Suppressor macrophage (primary cell): ENCODE measurements at regions not wholly inside any gene's neighbourhood (a gene's known extent, or its start where the extent isn't known, plus 50 kb on each side); places are given as distances from the start of the nearest gene placed in this dataset.

Experiments used
- DNase-seq, 4 experiments: peaks; one replicate each; pipeline ENCODE4 v3.0.0-alpha.2; 2020 to 2022

DNA sequence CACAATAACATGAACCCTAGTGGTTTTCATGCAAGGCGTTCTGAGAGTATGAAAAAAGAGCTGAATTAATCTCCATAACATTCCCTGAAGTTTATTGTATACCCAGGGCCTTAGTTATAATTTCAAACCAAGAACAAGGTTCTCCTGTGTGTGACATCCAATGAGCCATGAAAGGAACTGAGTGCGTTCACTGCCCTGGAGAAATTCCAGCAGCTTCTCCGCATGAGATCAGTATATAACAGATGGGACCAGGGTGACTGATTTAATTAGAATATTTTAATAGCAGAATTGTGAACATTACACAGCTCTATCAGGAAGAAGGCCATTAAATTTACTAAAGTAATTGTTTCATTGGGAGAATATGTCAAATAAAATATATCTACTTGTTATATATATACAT, 1190.5 kb upstream of the SLC10A2 start:
- no peak for DNase-seq

DNA sequence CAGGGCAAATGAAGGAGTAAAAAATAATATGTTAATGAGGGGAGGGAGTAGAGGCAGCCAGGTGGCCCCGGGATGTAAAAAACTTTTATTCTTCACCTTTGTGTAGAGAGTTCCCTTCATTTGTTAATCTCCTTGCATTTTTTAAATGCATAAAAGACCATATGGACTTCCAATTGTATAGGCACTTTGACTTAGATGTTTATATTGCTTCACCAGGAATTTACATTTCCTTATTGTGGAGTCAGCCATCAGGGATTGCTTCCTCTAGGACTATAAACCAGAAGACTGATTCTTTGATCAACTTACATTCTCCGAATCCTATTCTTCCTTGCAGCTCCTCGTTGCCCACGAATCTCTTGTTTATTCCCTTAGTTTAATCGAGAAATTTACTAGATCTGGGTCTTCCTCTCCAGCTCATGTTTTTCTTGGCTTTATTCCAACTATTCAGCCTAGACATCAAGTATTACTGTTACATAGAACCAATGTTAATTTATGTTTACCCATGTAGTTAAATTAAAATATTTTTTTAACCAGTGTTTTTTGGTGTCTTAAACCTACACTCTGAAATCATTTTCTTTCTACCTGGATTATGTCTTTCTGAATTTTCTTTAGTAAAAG, 1187.0 kb upstream of the SLC10A2 start:
- no peak for DNase-seq

DNA sequence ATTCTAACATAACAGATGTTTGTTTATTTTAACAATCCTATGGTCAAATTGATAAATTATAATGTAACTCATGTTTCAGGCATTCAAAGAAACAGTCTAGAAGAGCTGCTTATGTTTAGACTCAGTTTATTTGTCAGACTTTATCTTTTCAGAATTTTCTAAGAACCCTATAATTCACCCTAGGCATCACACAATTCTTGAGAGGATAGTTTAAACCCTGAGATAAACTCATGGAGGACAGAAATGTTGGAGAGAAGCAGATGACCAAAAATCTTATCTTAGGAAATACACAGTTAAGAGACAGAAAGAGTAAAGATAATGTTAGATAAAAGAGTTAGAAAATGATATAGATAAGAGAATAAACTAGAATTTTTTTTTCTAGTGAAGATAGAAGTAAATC, 1185.7 kb upstream of the SLC10A2 start:
- no peak for DNase-seq

- no peak for DNase-seq
Observed at GRCh38 chr13:104246955-104247354, 1180.7 kb upstream of the SLC10A2 start.

GRCh38 chr13:104206450-104207044, 1140.3 kb upstream of the SLC10A2 start:
- DNase-seq, result no peak

DNA sequence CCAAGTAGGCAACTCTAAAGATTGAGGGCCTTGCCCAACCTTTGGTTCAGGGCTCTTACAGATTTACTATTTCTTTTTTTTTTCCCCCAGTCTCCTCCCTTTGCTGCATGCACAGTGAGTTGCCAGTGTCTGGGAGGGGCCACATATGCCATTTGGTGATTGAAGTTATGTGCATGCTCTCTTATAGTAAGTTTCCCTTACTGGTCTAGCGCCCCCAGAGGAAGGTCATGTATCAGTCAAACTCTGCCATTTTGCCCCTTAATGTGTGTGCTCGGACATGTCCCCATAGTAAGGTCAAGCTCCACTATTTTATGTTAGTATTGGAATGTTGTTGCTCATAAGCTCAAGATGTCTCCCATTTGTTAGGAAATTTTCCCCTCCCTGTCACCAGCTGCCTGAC, 1138.0 kb upstream of the SLC10A2 start:
- no peak for DNase-seq

- no peak for DNase-seq
Observed at GRCh38 chr13:104198801-104199200, 1132.6 kb upstream of the SLC10A2 start.

DNA sequence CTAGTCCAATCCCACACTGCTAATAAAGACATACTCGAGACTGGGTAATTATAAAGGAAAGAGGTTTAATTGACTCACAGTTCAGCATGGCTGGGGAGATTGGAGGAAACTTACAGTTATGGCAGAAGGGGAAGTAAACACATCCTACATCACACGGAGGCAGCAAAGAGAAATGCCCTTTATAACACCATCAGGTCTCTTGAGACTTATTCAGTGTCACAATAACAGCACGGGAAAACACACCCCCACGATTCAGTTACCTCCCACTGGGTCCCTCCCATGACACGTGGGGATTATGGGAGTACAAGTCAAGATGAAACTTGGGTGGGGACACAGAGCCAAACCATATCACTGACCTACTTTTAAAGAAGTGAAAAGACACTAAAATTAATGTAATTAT, 1130.4 kb upstream of the SLC10A2 start:
- DNase-seq, result no peak

DNA sequence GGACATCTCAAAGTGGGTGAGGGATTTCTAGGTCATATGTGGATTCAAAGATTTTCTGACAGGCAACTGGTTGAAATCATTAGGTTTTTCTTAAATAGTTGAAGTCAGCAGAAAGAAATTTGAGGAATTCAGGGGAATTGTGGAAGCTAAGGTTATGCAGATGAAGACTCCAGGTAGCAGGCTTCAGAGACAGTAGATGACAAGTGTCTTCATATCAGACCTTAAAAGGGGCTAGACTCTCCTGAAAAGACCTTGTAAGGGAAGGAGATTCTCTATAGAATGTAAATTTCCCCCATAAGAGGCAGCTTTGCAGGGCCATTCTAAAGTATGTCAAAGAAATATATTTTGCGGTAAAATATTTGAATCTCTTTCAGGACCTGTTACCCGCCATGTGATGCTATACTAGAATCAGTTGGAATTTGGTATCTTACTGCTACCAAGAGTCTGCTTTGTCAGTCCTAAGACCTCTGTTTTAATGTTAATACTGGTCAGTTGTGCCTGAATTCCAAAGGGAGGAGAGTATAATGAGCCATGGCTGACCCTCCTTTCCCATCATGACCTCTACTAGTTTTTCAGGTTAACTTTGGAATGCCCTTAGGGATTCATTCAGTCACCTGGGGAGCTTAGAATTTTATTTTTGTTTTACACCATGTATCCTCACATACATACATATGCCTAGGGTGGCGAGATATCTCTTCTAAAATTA, 1115.5 kb upstream of the SLC10A2 start:
- no peak for DNase-seq

DNA sequence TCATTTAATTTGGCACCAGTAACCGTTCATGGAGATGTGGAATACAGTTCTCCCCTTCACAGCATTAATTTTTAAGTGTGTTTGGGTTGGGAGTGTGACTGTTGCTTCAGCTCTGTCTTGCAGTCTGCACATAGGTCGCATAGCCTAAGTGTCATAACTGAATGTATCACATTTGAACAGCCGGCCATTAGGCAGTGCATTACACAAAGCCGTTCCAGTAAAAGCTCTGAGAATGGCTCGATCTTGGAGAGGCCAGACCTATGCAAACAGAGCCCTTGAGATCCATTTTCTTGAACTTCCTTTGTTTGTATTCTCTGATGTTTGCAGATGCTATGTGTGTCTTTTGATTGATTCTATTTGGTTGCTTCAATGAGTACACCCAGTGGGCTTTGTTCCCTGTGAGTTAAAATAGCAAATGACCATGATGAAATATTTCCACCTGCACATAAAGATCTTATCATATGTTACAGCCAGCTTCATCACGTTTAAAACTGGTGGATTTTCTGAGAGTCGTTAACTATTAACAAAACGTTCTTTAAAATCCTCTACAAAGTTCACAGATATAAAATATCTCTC, 1104.9 kb upstream of the SLC10A2 start:
- no peak for DNase-seq

DNA sequence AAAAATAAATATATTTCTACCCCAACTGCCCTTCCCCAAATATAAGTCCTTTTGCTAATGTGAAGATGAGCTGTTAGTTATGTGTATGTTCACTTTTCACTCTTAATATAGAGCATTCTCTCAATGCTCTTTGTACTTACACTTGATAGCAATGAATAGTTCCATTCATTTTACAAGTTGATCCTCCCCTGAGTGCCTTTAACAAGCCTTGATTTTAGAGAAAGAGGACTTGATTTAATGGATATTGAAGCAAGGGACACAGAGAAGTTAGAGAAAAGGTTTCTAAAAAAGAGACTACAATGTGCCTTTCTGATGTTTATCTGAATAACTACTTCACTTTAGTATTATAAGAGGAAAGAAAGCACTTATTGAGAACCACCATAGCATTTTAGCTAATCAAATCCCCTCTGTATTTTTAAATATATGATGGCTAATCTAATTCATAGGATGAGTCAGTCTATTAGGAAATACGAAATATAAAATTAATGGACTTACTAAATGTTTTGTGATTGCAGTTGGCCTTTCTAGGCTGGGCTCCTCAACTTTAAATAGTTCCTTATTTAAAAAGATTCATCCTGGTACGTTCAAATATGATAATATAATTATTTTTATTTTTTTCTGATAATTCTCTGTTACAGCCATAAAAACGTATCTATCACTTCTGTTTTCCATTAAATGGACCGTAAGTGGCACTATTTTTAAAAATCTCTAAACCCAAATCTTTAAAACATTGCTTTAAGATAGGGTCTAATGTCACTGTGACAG, 1097.8 kb upstream of the SLC10A2 start:
- DNase-seq, result no peak

DNA sequence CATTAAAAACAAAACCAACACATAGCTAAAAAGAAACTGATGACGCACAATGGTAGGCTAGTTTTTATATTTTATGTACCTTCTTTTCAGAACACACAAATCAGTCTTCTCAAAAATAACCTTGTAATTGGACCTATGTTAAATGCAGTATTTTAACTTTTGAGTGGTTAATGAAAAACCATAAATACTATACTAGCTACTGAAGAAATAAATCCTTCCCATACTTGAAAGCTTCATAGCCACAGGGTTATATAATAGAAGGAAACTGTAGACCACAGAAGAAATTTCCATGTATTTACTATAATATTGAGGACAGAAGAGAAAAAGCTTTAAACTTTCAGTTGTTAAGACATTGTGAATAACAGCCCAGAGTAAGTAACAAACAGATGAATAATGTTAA, 1094.3 kb upstream of the SLC10A2 start:
- DNase-seq, result no peak

DNA sequence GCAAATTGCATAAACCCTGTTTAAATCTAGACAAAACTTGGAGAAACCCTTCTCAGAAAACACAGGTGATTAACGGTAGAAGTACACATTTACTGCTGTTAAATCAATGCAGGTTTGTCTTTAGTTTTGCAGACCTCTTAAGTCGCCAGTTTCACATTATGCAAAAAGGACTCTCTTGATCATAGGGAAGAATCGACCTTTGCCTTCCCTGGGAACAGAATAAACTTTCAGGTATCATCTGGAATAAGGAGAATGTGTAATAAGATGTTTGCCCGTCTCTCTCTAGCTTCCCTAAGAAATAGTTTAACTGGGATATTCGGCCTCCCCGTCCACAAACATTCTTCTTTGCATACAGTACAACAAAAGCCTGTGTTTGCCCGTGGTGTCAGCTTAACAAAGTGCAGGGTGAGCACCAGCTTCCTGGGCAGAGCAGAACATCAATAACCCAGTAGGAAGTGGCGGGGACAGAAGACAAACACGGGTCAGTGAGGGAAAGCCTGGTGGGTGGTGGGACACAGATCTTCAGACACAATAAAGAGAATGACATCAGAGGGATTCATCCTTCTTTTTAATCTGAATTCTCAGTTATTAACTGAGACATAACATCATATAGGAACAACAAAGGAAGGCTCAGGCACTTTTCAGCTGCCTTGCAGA, 1077.7 kb upstream of the SLC10A2 start:
- no peak for DNase-seq

- DNase-seq, result no peak
Observed at GRCh38 chr13:104140552-104140951, 1074.3 kb upstream of the SLC10A2 start.

DNA sequence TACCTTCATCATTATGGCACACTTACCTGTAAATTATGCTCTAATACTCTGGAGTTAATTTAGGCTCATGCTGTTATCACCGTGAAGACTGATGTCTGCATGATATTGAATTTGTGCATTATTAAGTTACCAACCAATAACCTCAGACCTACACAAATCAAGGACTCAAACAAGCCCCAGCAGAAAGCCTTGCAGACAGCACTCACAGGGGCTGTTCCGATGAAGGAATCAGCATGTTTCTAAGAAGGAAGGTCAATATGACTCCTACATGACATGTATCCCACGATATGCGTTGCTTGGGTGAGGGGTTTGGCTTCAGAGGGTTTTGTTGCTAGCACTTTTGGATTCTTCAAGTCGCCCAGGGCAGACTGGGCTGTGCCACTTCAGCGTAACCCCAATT, 1071.2 kb upstream of the SLC10A2 start:
- DNase-seq, result no peak

- DNase-seq, result no peak
Observed at GRCh38 chr13:104132849-104133248, 1066.6 kb upstream of the SLC10A2 start.

- no peak for DNase-seq
Observed at GRCh38 chr13:104114101-104114500, 1047.9 kb upstream of the SLC10A2 start.

DNA sequence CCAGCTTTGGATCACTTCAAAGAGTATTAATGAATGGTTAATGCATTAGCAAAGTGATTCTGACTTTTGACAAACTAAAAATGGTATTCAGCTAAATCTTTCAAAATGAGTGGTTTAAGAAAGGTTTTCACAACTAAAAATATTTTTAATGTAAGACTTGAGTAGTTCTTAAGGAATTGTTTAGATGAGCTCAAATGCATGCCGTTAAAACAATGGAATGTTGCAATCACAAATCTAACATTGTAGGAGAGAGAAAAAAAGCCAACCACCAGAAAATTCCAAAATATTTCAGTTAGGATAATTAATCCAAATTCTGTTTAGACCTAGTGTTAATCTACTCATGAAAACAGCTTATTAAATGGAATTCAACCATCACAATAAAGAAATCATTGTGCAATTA, 1044.8 kb upstream of the SLC10A2 start:
- DNase-seq, result no peak

- DNase-seq, result no peak
Observed at GRCh38 chr13:104106705-104107393, 1040.6 kb upstream of the SLC10A2 start.

DNA sequence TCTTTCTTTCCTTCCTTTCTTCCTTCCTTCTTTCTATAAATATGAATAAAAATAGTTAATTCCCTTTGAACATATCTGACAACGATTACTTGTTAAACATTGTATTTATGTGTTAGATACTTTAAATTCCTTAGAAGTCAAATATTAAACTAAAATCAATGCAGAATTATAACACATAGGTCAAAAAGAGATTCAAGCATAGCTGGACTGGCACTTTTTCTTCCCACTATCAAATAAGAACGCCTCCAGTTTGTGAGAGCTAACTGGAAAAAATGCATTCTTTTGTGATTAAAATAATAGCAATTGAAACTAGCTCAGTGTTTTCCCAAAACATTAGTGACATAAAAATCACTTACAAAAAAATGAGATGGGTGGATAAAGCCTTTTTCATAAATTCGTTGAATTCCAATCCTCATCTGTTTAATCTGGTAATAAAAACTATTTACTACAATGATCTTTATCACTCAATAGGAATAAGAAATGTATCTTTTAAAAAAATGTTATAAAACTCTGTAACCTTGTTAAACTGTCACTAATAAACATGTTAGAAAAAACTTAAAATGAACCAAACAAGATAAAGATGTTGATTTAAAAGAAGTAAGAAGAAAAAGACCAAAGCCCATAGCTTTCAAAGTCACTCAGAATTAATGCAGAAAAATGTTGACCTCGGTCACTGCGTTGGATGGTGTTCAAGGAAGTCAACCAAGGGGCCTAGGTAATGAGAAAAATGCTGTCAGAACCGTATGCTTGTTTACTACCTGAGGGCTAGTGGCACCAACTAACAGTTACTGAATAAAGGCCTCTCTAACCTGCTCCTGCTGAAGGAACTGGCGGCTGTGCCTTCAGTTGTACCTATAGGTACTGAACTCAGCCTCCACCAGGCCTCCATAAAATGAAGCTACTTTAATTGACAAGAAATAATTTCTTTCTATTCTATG, 1039.5 kb upstream of the SLC10A2 start:
- no peak for DNase-seq

DNA sequence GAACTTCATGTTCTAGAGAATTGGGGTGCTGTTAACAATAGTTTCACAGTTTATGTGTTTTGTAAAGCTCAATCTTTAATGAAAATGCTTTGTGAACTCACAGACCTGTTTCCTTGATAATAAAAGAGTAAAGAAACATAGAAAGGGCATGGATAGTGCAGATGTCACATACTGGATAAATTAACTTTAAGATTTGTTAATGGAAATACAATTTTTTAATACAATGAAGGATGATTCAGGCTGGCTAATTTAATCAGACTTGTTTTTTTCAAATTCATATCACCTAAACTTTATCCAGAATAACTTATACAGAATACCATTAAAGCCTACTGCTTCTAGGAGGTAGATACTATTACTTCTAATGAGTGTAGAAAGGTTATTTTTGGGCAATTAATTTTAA, 1033.5 kb upstream of the SLC10A2 start:
- no peak for DNase-seq
